Nephron progenitor cell (in vitro differentiated cells): ENCODE measurements at regions not wholly inside any gene's neighbourhood (a gene's known extent, or its start where the extent isn't known, plus 50 kb on each side); places are given as distances from the start of the nearest gene placed in this dataset.
"Not testable (repeated sequence)": the region's sequence is repeated elsewhere in the genome, so short reads cannot be mapped to it uniquely, and the experiment has no call there.

Experiments used
- DNase-seq: peaks from one replicate; pipeline ENCODE4 v3.0.0; 2021
- H3K27ac Mint-ChIP-seq: 2 replicates; pipeline ENCODE4 v1.8.0; 2021; ENCODE audit warnings: mild to moderate bottlenecking, moderate library complexity, mixed read lengths
- H3K27me3 Mint-ChIP-seq: 2 replicates; pipeline ENCODE4 v1.8.0; 2021; ENCODE audit warnings: mild to moderate bottlenecking, low read depth, mixed read lengths; ENCODE audit not compliant: poor library complexity
- H3K36me3 Mint-ChIP-seq: 2 replicates; pipeline ENCODE4 v1.8.0; 2021; ENCODE audit warnings: low read depth, mixed read lengths
- H3K4me1 Mint-ChIP-seq: 2 replicates; pipeline ENCODE4 v1.8.0; 2021; ENCODE audit warnings: mixed read lengths
- H3K4me3 Mint-ChIP-seq: 2 replicates; pipeline ENCODE4 v1.8.0; 2021; ENCODE audit warnings: mild to moderate bottlenecking, moderate library complexity, mixed read lengths
- H3K9me3 Mint-ChIP-seq: 2 replicates; pipeline ENCODE4 v1.8.0; 2021; ENCODE audit warnings: mild to moderate bottlenecking, moderate library complexity, mixed read lengths
- TF ChIP-seq, protein P1 (sequence below): fragments of 200-600 bp; sonication (generic); IDR thresholded peaks from 2 replicates; pipeline ENCODE4 v1.5.0; 2021; ENCODE audit warnings: antibody characterized with exemption

DNA sequence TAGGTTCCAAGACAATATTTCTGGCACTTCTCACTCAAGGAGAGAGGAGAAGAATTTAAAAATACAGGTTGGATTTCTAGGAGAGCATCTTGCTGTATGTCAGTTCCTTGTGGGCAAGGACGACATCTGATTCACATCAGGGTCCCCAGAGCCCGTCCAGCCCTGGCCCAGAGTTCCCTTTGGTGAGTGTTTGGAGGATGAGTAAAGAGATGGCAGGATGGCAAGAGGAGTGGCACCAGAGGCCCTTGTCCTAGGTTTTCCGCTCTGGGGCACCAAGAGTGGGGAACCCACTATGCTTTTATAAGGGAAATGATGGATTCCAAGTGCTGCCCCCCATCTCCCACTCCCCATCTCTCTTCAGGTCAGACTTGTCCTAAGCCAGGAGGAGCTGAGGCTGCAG is 181.8 kb downstream of the TBC1D2B start:
- Mint-ChIP-seq H3K27me3 (no peaks in the 10 kb centered on the region), H3K4me1 (peaks cover 22% of the 10 kb centered on the region), H3K4me3 (no peak overlapping the region), H3K36me3 (no peaks in the 10 kb centered on the region), H3K27ac (no peak overlapping the region), H3K9me3 (no peaks in the 10 kb centered on the region)
- TF ChIP-seq, protein P1, sequence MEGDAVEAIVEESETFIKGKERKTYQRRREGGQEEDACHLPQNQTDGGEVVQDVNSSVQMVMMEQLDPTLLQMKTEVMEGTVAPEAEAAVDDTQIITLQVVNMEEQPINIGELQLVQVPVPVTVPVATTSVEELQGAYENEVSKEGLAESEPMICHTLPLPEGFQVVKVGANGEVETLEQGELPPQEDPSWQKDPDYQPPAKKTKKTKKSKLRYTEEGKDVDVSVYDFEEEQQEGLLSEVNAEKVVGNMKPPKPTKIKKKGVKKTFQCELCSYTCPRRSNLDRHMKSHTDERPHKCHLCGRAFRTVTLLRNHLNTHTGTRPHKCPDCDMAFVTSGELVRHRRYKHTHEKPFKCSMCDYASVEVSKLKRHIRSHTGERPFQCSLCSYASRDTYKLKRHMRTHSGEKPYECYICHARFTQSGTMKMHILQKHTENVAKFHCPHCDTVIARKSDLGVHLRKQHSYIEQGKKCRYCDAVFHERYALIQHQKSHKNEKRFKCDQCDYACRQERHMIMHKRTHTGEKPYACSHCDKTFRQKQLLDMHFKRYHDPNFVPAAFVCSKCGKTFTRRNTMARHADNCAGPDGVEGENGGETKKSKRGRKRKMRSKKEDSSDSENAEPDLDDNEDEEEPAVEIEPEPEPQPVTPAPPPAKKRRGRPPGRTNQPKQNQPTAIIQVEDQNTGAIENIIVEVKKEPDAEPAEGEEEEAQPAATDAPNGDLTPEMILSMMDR = no peak
- DNase-seq = no peak

DNA sequence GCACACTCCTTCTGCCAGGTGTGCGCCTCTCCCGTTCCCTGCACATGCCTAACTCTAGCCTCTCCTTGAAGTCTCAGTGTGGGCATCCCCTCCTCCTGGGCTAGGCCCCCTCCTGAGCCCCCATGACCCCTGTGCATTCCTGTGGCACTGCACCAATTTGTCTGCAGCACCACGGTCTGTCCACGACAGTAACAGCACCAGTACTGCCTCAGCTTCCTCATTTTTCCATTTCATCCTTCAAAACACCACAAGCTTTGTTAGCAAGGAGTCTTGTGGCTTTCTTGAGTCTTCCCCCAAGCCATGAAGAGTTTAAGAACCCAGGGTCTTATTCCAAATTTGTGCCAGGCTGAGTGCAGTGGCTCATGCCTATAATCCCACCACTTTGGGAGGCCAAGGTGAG is 182.4 kb downstream of the TBC1D2B start:
- H3K4me3 Mint-ChIP-seq, H3K9me3 Mint-ChIP-seq, H3K27me3 Mint-ChIP-seq, DNase-seq, H3K27ac Mint-ChIP-seq, H3K36me3 Mint-ChIP-seq: not testable (repeated sequence)
- peaks cover 20% of the 10 kb centered on the region for H3K4me1 Mint-ChIP-seq

DNA sequence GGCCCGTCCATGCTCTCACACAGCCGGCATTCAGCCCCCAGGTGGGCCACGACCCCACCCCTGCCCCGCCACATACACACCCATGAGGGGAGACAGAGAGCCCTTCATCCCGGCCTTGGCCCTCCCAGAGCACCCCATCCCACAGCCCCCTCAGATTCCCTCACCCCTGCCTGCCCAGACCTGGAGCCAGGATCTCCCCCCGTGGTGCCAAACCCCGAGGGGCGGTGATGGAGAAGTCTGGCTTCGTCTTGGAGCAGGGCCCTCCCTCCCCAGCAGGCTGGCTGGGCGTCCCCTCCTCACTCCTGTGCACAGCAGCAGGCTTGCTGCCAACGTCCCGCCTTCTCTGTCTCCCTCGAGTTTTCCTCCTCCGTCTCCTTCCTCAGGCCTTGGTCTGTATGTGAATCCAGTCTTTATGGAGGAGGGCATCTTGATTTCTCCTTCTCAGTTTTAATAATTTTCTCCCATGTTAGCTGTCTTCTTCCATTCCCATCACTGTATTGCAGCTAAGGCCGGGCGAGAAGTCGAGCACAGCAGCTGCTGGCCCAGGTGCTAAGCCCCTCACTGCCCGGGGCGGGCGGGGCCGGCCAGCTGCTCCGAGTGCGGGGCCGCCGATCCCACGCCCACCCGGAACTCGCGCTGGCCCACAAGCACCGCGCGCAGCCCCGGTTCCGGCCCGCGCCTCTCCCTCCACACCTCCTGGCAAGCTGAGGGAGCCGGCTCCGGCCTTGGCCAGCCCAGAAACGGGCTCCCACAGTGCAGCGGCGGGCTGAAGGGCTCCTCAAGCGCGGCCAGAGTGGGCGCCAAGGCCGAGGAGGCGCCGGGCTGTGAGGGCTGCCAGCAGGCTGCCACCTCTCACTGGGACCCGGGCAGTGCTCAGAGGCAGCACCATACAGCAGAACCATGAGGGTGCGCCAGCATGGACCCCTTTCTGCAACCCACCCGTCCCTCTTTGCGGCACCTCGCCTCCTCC is 183.6 kb downstream of the TBC1D2B start:
- DNase-seq, H3K27ac Mint-ChIP-seq, H3K4me3 Mint-ChIP-seq, H3K9me3 Mint-ChIP-seq, H3K27me3 Mint-ChIP-seq, H3K36me3 Mint-ChIP-seq: not testable (repeated sequence)
- H3K4me1 Mint-ChIP-seq = peaks cover 31% of the 10 kb centered on the region

DNA sequence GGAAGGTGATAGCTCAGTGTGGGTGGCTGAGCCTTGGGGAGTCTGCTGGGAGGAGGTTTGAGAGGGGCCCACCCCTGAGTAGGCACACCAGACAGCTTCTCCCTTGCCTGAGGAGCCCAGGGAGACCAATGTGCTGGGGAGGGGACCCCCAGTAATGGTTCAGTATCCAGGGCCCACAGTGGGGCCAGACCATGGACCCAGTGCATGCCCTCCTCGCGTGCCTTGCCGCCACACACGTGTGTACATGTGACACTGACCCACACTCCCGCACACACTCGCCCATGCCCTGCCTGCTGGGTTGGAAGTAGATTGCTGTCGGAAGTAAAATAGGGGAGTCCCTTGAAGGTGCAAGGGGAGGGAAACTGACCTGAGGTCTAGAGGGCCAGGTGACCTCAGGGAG is 184.3 kb downstream of the TBC1D2B start:
- H3K4me1 Mint-ChIP-seq = peaks cover 33% of the 10 kb centered on the region
- H3K4me3 Mint-ChIP-seq, DNase-seq: not testable (repeated sequence)

DNA sequence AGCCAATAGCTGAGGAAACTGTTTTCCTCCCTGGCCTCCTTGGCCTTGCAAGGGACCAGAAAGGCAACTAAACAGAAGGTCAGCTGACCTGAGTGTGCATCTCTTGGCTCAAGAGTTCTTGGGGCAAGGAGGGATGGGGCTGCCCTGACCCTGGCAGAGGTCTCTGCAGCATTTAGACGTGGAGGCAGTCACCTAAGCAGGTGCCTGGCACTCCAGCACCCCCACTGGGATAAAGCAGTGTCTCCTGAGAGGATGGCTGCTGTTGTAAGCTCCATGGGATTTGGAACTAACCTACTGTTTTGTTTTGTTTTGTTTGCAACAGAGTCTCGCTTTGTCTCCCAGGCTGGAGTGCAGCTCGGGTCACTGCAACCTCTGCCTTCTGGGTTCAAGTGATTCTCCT is 185.2 kb downstream of the TBC1D2B start:
- H3K4me1 Mint-ChIP-seq = peaks cover 33% of the 10 kb centered on the region
- H3K27me3 Mint-ChIP-seq = no peaks in the 10 kb centered on the region
- no peak overlapping the region for H3K4me3 Mint-ChIP-seq
- no peak overlapping the region for H3K27ac Mint-ChIP-seq
- DNase-seq = no peak
- TF ChIP-seq, protein P1 = no peak
- H3K9me3 Mint-ChIP-seq = no peaks in the 10 kb centered on the region
- H3K36me3 Mint-ChIP-seq = no peaks in the 10 kb centered on the region

More for the DNA sequence above, 184.3 kb downstream of the TBC1D2B start:
- not testable (repeated sequence) for H3K9me3 Mint-ChIP-seq, H3K27me3 Mint-ChIP-seq, H3K27ac Mint-ChIP-seq, H3K36me3 Mint-ChIP-seq

DNA sequence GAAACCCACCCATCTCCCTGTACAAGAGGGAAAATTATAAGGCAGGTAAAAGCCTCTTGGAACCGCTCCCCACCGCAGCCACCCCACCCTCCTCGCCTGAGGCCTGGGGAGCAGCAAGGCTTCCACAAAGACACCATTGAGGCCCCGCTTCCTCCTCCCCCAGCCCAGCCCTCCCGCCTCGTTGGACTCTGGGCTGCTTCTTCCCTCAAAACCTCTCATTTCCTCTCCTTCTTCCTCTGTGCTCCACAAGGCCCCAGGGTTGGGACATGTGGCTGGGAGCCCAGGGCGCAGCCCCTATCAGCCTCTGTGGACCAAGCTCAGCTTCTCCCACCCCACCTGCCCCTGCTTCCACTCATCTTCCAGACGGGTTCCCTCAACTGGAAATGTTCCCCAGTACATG is 185.6 kb downstream of the TBC1D2B start:
- H3K4me1 Mint-ChIP-seq = peaks cover 33% of the 10 kb centered on the region
- not testable (repeated sequence) for H3K9me3 Mint-ChIP-seq, H3K36me3 Mint-ChIP-seq, H3K27ac Mint-ChIP-seq, H3K4me3 Mint-ChIP-seq, DNase-seq, H3K27me3 Mint-ChIP-seq

DNA sequence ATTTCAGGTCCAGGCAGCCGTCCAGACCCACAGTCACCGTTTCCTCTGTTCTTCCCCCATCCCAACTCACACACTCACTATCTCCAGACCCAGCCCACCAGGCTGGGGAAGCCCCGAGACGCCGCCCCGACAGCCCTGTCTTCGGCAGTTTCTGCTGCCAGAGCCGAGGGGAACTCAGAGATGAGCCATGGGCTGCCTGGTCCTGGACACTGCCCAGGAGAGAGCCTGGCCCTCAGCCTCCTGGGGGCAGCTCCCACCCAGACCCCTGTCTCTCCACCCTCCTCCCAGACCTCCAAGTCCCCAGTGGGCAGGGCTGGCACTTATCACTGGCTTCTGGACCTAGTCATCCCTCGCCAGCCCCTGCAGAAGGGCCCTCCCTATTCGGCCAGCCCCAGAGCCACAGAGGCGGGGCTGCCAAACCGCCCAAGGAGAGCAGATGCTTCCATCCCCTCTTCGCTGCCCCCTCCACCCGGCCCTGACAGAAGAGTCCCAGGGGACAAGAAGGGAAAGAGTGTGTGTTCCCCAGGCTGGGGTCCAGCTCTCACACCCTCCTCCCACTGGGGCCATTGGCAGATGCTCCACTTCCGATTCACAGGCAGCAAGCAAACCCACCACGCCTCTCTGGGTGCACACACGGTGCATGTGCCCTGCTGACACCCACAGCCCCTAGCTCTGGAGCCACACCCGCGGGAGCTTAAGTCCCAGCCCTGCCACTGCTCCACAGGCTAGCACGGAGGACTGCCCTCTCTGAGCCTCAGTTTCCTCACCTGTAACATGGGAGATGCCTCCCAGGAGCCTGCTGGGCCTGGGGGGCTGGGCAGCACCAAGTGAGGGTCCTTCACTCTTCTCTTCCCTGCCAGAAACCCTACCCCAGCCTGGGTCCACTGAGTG is 186.4 kb downstream of the TBC1D2B start:
- peaks cover 33% of the 10 kb centered on the region for H3K4me1 Mint-ChIP-seq
- H3K27ac Mint-ChIP-seq, H3K36me3 Mint-ChIP-seq, H3K27me3 Mint-ChIP-seq, H3K4me3 Mint-ChIP-seq, DNase-seq, H3K9me3 Mint-ChIP-seq: not testable (repeated sequence)

DNA sequence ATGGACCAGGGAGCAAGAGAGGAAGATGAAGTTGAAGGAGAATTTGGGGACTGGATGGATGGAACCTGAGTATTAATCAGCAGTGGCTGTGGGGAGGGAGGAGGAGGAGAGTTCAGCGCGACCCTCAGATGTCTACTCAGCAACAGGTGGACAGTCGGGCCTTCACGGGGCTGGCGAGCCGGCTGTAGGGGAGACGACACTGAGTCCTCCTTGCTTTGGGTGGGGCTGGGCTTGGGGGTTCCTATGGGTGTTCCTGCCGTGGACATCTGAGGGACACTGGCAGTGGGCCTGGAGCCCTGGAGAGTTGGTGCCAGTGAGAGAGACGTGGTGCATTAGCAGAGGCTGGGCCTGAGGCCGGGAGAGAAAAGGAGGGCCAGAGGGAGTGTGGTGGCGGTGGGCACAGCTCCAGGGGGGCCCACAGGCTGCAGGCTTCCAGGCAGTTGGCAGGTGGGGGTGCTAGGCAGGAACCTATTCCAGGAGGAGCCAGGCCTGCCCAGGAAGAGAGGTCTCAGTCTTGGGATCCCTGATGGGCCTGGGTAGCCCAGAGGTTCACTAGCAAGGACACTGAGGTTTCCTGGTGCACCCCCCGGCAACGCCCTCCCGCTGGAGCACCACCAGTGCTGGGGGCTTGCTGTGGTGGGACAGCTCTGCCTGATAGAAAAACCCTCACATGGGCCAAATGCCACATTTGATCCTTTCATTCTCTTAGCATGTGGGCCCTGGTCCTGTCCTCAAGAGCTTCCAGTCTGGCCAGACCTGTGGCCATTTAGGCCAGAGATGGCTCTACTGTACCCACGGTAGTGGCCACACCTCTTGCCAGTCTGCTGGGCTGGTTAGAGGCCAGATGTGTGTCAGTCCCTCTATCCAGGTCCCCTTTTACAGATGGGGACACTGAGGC is 187.4 kb downstream of the TBC1D2B start:
- Mint-ChIP-seq H3K27ac (peak overlapping the region; percentile 98), H3K4me1 (peaks cover 29% of the 10 kb centered on the region), H3K4me3 (peak overlapping the region; percentile 56)
- not testable (repeated sequence) for H3K36me3 Mint-ChIP-seq, DNase-seq, H3K9me3 Mint-ChIP-seq, H3K27me3 Mint-ChIP-seq
